SU-DHL-6 (cell line): ENCODE measurements at regions not wholly inside any gene's neighbourhood (a gene's known extent, or its start where the extent isn't known, plus 50 kb on each side); places are given as distances from the start of the nearest gene placed in this dataset.

ENCODE experiments used
- CTCF ChIP-seq: fragments of 200-600 bp; sonication (generic); IDR thresholded peaks from one replicate; pipeline ENCODE4 v1.5.1; 2017; ENCODE audit warnings: antibody characterized with exemption, mild to moderate bottlenecking, low read length, moderate library complexity; ENCODE audit not compliant: insufficient read depth, poor library complexity, severe bottlenecking
- EZH2phosphoT487 ChIP-seq: fragments of 200-600 bp; sonication (generic), shearing (Covaris generic); conservative IDR thresholded peaks from 2 replicates; pipeline ENCODE4 v1.6.1; 2018; ENCODE audit warnings: mild to moderate bottlenecking, antibody characterized with exemption, low read length, moderate library complexity, mixed read lengths

GRCh38 chr14:76675046-76675445, 86.2 kb upstream of the VASH1 start:
- TF ChIP-seq CTCF (no peak), EZH2phosphoT487 (no peak)
